ENCODE measurements at regions not wholly inside any gene's neighbourhood (a gene's known extent, or its start where the extent isn't known, plus 50 kb on each side); places are given as distances from the start of the nearest gene placed in this dataset.

DNA sequence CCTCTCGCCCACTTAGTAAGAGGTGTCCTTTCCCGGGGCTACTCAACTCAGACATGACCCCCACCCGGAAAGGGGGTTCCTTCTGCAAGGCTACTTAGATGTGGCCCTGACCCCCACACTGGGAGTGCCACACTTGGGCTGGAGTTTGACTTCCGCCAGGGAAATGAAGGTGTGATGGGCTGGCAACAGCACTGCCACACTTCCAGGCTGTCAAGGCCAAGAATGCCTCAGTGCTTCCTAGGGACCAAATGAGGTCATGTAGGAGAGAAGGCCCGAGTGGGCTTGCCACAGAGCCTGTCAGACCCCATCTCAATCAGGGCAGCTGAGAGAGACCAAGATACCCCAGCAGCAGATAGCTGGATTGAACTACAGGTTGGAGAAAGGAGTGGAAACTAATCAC lies 55.5 kb downstream of the DRD1 start:
- no peak for DNase-seq

DNA sequence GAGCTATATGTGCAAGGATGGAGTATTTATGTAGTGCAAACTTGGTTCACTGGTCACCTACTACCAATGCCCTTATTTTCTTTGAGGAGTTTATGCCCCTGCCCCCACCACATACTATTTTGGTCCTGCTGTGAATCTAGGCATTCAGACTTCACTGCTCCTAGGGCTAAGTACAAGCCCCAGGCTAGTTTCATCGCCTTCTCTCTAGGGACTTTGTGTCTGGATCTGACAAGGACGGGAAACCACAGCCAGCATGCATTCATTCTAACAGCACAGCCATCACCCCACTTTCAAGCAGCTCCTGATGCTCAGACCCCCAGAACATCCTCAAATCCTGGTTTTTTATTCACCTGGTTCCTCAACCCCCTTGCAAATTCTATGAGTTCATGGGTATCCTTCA lies 56.8 kb downstream of the DRD1 start:
- no peak for DNase-seq

DNA sequence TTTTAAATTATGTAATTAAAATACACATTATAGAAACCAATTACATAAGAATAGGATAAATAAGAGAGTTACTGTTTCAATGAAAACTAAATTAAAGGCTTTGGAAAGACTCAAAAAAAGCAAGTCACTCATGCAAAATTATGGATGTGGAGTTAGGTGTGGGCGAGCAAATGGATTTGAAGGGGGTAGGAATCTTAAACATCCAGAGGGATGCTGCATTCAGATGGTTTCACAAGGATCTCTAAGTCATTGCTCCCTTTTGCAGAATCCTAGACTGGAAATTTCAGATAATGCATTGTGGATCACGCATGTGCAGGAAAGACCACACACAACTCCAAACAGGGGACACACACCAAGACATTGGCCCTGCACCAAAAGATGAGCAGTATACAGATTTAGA lies 57.5 kb downstream of the DRD1 start:
- no peak for DNase-seq

DNA sequence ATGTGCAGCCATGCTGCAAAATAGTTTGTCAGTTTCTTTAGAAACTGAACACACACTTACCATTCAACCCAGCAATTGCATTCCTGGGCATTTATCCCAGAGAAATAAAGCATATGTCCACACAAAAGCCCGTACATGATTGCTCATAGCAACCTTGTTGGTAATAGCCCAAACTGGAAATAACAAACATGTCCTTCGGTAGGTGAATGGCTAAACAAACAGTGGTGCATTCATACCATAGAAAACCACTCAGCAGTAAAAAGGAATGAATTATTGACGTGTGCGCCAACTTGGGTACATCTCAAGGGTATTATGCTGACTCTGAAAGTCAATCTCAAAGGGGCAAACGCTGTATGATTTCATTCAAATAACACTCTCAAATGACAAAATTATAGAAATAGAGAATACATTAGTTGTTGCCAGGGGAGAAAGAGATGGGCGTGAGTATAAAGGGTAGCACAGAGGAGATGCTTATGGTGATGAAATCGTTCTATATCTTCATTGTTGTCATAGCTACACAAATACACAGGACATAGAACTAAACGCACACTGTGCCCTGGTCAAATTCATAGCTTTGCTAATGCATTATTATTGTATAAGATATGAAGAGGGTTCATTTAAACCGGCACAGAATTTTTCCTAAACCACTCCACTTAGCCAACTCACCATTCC lies 58.2 kb downstream of the DRD1 start:
- DNase-seq: no peak

DNA sequence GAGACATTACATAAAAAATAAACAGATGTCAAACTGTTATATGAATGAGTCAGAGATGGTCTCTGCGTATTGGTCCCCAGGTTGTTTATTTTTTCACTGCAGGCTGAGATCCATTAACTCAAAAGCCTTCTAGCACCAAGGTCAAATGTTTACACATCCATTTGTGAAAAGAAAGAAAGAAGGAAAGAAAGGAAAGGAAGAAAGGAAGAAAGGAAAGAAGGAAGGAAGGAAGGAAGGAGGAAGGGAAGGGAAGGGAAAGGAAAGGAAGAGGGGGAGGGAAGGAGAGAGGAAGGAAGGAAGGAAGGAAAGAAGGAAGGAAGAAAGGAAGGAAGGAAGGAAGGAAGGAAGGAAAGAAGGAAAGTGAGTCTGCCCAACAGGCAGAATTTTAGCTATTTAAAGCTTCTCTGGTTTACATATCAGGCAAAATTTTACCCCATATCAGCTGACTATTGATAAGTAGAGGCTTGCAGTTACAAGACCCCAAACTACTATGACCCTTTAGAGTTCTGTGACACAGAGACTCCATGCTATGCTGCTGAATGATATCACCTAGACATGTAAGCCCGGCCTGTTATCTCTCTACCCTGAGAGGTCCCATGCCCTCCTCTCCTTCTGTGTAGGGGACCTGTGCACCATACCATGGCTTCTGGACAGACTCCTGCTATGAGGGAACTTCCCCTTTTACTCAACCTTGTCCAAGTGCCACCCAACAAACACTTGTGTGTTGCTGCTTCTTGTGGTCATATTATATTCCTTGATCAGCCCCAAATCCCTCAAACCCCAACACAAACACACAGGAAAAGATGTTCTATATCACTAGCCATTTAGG lies 59.0 kb downstream of the DRD1 start:
- no peak for DNase-seq

DNA sequence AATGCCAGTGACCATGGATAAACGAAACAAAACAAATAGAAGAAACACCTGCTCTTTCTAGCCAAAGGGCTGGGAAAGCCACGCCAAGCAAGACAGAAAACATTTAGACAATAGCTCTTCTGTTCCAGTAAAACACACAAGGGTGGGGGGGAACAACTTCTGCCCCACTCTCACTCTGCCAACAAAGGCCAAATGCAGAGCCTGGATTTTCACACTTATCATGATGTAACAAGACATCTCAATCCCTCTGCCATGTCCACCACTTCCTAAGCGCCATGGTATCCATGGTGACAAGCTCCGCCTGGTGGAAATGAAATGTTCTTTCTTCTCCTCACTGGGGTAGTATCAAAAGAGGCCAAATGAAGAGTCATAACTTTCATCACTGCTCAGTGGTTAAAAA lies 60.6 kb downstream of the DRD1 start:
- no peak for DNase-seq

DNA sequence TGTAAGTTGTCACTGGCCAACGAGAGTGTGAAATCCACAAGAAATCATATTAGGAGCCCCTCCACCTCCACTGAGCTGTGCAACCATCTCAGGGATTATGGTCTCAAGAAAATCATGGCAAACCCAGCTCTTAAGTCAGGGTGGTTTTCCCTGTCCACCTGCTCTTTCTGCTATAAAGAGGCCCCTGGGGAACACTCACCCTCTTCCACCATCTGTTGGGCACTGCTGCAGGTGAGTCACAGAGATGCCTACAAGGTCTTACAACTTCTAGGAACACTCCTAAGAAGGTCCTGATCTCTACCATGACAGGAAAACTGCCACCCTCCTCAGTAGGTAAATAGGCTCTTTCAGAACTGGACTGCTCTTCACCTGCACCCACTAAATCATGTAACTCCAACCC lies 61.8 kb downstream of the DRD1 start:
- no peak for DNase-seq

DNA sequence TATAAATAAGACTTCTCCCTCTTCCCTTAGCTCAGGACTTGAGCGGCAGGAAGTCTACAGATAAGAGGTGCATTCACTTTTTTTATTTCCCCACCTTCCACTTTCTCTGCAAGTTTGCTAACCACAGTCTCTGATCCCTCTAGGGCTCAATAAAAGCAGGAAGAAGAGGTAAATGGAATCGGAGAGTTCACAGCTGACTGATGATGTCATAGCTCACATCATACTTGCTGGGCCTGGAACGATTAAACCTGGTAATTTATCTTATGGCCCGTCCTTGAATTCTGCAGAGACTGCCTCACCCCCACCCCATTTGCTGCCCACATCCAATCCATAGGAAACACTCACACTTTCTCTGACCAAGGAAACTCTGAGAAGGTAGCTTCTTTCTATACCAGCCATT lies 62.9 kb downstream of the DRD1 start:
- DNase-seq: no peak

DNA sequence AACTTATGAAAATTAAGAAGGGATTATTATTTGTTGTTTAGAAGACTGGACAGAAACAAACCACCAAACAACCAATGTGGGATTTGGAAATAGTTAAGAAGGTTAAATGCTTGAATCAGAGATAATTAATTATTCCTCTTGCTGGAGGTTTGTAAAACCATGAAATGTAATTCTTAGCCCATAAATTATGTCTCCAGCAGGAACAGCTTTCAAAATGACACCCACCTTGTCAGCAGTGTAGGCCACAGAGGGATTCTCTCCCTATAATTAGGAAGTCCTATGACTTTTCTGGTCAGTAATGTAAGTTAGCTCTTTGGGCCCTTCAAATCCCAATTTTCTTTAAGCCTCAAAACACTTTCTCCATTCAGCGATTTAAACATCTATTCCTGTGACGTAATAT lies 63.3 kb downstream of the DRD1 start:
- DNase-seq: no peak

DNA sequence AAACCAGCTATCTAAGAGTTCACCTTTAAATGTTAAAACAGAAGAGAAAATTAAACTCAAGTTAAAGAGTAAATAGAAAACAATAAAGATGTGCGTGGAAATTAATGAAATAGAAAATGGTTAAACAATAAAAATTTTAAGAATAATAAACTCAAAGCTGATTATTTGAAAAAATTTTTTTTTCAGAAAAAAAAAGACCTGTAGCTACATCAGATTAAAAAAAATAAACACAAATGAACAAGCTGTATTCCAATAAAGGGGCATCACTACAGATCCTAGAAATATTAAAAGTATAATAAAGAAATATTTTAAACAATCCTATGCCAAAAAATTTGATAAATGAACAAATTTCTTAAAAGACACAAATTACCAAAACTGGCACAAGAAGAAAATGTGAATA lies 64.1 kb downstream of the DRD1 start:
- DNase-seq: no peak

DNA sequence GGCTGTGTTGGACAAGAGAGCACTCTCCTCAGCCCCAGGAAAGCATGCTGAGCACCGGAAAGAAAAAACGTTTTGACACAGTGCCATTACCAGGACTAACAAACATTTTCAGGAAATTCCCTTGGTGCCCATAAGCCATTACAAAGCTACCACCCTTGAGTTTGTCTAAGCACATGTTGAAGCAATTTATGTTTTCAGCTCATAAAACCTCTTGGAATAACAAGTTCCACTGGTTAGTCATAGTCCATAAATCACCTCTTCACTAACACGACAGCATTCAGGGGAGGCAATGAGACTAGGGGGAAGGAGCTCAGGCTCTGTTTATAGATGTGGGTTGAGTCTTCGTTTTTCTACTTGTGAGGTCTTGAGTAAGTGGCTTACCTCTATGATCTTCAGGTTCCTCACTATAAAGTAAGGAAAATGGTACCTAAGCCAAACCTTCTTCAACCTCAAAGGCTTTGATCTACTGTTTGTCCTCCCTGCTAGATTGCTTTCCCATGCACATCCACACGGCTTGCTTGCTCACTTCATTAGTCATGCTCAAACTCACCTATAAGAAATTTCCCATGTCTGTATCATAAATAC lies 65.4 kb downstream of the DRD1 start:
- DNase-seq: no peak

DNA sequence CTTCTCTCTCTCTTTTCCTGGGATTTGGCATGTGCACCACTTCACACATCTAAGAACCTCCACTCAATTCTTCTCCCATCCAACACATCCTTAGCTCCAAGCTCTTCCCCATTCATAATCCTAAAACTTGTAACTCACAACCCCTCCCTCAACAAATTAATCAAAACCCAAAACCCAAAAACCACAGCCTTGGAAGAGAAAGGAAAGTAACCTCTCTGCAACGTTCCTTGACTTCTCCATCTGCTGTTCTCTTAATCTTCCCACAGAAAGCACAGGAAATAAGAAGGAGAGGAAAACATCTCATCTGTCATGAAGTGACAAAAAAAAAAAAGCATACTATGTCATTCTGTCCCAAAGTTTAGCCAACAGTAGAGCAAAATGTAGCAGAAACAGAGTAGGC lies 66.2 kb downstream of the DRD1 start:
- no peak for DNase-seq

DNA sequence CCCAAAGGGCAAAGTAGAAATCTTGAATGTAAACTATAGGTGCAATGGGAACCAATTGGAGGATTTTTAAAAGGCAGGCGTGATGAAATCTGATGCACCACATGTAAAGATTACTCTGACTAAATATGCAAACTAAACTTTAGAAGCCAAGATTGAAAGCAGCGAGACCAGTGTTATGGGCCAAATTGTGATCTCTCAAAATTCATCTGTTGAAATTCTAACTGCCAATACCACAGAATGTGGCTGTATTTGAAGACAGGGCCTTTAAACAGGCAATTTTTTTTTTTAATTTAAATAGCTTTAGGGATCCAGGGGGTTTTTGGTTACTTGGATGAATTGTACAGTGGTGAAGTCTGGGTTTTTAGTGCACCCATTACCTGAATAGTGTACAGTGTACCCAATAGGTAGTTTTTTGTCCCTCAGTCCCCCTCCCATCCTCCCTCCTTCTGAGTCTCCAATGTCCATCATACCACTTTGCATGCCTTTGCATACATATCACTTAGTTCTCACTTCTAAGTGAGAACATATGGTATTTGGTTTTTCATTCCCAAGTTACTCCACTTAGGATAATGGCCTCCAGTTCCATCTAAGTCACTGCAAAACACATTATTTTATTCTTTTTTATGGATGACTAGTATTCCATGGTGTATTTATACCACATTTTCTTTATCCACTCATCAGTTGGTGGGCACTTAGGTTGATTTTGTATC lies 69.7 kb downstream of the DRD1 start:
- no peak for DNase-seq

DNA sequence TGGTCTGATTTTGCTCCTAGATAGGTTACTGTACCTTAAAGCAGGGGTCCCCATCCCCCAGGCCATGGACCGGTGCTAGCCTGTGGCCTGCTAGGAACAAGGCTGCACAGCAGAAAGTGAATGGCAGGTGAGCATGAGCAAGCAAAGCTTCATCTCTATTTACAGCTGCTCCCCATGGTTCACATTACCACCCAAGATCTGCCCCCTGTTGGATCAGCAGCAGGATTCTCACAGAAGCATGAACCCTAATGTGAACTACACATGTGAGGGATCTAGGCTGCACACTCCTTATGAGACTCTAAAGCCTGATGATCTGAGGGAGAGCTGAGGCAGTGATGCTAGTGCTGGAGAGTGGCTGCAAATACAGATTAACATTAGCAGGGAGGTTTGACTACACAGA lies 78.1 kb downstream of the DRD1 start:
- DNase-seq: no peak

DNA sequence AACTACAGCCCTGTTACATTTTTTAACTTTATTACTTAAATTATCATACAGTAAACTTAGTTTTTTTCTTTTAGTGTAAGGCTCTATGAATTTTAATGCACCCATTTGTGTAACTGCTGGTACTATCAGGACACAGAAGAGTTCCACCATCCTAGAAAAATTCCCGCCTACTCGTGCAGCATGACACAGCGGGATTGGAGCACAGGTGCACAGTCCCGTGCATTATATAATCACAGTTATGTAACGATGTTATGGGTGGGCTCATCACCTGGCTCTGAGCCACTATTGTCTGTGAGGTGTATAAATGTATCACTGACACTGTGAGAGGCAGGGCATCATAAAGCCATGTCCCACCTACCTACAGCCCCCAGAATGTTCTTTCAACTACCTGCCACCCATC lies 80.7 kb downstream of the DRD1 start:
- no peak for DNase-seq

DNA sequence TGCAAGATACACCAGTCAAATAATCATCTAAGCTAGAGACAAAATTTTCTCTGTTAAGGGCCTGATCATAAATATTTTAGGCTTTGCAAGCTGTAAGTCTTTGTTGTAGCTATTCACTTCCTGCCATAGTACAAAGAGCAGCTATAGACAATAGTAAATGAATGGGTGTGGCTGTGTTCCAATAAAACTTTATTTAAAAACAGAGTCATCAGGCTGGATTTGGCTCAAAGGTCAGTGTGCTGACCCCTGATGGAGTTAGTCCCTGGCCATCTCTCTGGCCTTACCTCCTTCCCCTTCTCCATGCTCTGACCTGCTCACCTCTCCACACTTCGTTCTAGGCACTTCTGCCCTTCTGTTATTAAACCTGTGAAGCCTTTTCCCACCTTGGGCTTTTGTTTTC lies 86.0 kb downstream of the DRD1 start:
- DNase-seq: no peak

DNA sequence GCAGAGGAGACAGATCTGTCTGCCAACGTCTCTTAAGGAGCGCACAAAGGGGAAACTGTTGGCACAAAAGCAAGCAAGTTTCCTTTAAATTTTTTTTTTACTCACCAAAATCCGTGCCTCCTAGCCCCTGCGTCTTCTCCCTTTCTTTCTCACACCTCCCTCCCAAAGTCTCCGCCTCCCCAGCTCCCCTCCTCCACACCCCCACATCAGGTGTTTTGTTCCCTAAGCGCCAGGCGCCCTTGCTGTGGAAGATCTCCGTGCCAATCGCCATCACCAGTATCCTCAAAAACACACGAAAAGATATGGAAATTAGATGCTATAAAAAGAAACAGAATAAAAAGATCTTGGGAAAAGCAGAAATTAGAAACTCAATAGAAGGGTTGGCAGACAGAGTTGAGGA lies 87.6 kb downstream of the DRD1 start:
- no peak for DNase-seq

DNA sequence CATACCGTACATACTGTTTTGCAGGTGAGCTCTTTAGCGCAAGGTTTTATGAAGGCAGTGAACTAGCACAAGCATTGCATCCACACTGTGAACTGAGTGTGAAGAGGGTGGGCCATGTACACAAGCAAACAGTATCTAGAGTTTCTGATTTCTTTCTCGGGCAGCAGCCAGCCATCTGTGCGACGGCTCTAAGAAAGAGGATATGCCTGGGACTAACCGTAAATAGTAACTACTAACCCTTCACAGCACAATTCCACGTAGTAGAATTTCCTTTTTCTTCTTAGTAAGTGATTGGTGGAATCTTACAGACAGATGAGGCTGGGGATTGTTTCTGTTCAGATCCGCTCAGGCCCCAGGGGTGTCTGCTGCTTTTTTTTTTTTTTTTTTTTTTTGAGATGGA lies 89.0 kb downstream of the DRD1 start:
- no peak for DNase-seq

DNA sequence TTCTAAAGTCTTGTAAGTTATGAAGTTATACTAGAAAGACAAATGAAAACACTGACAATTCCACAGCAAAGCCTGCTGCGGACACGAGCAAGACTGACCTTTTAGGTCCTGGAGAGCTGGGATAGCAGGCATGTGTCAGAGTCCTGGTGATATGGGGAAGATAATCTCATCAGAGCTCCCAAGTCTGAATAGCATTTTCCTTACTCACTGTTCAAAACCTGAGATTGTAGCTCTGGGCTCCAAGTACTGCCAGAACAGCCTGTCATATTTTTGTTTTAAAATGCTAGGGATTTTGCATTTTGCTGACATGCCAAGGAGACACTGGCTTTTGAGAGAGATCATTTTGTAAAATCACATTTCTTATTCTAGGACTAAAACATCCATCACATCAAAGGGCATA lies 90.1 kb downstream of the DRD1 start:
- no peak for DNase-seq

DNA sequence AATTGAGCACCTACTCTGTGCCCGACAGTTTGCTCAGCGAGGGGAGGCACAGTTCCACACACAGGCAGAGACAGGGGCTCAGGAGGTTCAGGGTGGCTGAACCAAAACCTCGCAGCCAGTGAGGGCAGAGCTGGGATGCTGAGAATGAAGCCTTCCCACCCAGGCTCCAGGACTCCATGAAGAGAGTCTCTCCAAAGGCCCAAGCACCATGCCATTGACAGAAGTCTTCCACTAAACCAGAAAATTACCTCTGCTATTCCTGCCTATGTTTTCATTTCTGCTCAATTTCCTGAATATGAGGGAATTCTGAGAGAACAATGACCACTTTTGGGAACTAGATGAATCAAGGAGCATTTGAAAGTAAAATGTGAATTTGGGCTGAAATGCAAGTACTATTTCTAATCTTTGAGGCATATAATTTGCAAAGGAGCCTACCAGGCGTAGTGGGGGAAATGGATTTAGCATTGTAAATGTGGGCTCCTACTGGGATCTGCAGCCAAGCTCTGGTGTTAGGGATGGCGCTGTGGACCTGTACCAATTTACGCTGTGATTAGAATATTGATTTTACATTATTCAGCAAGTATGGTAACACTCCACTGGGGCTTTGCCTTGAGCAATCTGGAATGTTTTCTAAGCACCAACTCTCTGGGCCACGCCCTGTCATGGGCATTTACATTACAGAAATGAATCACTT lies 91.9 kb downstream of the DRD1 start:
- no peak for DNase-seq

DNA sequence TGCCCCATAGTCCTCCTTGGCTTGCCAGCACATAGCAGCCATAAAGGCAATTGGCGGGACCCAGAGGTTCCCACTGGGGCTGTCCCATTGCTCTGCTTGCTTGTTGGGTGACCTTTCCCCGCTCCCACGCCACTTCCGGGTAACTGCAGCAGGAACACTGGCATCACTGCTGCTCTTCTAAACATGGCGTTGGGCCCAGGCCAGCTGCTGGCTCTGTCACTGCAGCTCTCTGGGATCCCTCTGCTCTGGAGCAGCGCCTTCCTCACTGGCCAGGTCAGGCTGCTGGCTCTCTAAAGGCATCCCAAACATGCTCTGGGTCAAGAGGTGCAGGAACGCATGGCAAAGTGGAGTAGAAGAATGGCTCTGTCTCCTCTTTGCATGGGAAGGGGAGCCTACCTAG lies 92.9 kb downstream of the DRD1 start:
- DNase-seq: no peak

DNA sequence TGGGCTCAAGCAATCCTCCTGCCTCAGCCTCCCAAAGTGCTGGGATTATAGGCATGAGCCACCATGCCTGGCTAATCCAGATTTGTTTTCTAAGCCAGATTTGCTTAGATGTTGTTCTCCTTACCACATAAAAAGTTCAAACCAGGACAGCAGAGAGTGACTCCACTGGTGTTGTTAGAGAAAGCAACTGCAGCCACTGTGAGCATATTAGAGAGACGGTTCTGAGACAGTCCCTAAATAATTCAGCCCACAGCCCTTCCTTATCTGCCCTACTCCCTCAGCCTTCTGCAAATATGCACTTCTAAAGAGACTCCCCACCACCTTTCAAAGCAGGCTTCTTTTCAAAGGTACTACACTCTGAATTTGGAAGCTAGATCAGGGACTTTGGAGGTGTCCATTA lies 96.1 kb downstream of the DRD1 start:
- DNase-seq: no peak

DNA sequence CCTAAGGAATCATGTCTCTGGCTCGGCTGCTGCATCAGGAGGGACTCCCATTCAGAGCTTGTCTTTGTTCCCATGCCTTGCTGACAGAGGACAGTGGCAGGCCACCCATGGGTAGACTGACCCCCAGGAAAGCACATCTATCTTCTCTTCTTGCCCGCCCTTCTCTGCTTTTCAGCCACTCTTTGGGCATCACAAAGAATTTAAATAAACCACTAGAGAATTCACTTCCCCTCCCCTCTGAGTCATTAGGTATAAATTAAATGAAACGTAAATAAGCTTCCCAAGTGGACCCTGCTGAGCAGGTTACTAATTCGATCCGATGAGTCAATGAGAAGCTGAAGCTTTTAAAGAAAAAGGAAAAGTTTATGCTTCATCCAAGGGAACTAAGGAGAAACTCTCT lies 97.0 kb downstream of the DRD1 start:
- DNase-seq: no peak

All from stimulated activated CD4-positive, alpha-beta T cell treated with anti-CD3 and anti-CD28 coated beads, Interleukin-2, amount 100 ng/mL, for 48 hours (primary cell).